ENCODE measurements at regions not wholly inside any gene's neighbourhood (a gene's known extent, or its start where the extent isn't known, plus 50 kb on each side); places are given as distances from the start of the nearest gene placed in this dataset.

- TF ChIP-seq CTCF (IDR thresholded peaks at IDR 0.05) (no peak), GABPA (IDR thresholded peaks at IDR 0.05; ENCODE audit: low read depth) (no peak), MAX (IDR thresholded peaks at IDR 0.05; ENCODE audit: low read depth) (no peak), CHD2 (IDR thresholded peaks at IDR 0.05; ENCODE audit: low read length, partially characterized antibody) (no peak), USF2 (IDR thresholded peaks at IDR 0.05; ENCODE audit: borderline replicate concordance, low read depth, low read length) (no peak), FOSL2 (IDR thresholded peaks at IDR 0.05; ENCODE audit: borderline replicate concordance, low read depth) (no peak), JUND (IDR thresholded peaks at IDR 0.05) (no peak), GATA2 (CRISPR knock-in tag; IDR thresholded peaks at IDR 0.05) (no peak), TCF12 (IDR thresholded peaks at IDR 0.05) (no peak), MEF2A (IDR thresholded peaks at IDR 0.05; ENCODE audit: borderline replicate concordance, low read depth) (no peak), USF1 (IDR thresholded peaks at IDR 0.05; ENCODE audit: borderline replicate concordance, low read depth) (no peak), RAD21 (IDR thresholded peaks at IDR 0.05; ENCODE audit: low read length) (no peak), TAF1 (IDR thresholded peaks at IDR 0.05; ENCODE audit: borderline replicate concordance, low read depth, low read length) (no peak)
Observed at GRCh38 chr22:41040483-41040882, 51.9 kb upstream of the EP300 start.
